ENCODE measurements at regions not wholly inside any gene's neighbourhood (a gene's known extent, or its start where the extent isn't known, plus 50 kb on each side); places are given as distances from the start of the nearest gene placed in this dataset.

DNA sequence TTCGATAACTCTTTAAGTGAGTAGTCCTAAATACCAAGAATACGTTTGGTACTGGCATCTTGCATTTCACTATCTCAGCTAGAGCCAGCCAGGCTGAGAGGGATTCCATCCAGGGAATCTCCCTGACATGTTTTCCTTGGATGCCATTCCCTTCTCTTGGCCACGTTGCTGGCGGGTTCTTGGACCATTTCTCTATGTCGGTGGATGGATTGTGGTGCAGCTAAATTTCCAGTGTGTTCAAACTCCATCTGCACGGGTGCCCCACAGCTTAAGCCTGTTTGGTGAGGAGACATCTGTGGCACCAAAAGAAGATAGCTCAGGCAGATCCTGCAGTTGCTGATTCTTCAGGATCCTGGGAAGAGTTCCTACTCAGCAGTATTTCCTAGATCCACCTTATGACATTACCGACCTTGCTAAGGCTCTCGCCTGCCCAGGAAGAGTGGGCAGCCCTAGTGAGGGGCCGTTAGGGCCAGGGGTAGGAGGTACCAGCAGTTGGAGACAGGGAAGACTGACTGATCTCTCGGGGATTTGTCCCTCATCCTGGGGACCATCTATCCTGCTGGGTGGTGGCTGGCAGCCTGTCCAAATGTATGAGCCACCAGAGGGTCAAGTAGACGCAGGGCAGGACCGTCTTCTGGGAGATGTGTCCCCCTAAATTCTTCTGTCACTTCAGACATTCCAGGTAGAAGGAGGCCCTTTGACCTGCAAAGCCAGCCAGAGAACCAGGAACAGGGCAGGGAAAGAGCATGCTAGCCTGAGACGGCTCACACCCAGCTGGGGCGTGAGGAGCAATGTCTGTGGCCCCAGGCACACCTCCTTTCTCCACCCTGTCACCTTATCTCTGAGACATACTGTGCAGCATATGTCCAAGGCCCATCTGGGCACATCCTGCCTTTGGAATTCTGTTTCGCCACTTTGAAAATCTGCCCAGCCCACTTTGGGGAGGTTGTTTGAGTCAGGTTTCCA, 72.6 kb upstream of the CAPRIN2 start:
- no peak for DNase-seq (ENCODE audit: low spot score)

DNA sequence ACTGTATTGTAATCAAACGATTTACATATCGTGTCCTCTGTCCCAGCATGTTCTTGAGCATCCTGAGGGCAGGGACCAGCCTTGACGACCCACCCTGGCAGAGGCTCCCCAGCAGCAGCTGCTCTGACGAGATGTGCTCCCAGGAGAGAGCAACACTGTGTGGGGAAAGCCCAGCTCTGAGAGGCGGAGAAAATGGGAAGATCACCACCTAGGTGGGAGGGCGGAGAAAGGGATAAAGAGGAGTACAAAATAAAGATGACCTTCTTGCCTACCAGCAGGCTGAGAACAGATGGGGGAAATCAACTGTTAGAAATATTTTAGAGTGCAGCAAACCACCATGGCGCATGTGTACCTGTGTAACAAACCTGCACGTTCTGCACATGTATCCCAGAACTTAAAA, 71.5 kb upstream of the CAPRIN2 start:
- no peak for DNase-seq (ENCODE audit: low spot score)

DNA sequence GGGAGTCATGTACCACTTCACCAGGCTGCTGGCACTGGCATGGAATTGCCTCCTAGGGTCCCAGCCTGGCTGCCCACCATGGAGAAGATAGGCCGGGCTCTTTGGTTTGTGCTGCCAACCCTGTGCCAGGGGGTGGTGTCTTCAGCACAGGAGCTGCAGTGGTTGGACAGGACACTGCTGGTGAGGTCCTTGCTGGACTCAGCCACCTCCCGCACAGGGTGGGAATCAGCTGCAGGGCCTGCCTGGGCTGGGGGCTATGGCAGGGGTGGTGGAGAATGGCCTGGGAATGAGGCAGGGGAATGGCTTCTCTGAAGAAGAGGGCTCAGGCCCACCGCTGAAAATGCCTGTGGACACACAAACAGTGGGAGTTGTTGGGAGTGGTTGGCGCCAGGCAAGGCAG, 70.6 kb upstream of the CAPRIN2 start:
- DNase-seq (ENCODE audit: low spot score): no peak

DNA sequence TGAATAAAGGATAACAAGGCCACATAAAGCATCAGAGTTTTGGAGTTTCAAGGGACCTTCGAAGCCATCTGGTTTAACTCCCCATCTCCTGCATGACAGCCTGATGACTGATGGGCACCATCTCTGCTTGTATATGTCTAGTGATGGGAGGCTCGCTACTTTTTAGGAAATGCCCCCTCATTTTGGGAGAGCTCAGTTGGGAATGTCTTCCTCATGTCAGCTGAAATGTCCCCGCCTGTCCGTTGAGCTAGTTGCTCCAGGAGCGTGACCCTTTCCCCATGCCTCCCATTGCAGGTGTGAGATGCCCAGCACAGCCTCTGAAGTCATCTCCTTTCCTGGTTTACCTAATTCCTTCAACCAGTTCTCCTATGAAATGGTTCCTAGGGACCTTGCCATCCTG, 69.6 kb upstream of the CAPRIN2 start:
- no peak for DNase-seq (ENCODE audit: low spot score)

DNA sequence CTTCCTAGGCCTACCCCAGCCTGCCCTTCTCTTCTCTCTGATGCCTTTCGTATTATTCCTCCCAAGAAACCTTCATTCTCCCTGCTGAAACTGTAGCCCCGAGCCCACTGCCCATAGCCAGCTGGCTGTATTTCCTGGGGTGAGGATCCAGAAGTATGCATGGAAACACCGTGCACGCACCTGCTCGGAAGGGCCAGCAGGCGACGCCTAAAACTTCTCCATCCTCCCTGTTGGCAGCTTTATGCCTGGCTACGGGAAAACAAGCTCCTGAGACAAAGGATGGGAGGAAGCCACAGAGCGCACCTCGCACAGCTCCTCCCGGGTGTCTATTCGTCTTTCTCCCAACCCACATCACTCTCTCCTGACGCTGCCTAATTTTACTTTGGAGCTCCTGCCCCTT, 69.0 kb upstream of the CAPRIN2 start:
- DNase-seq (ENCODE audit: low spot score): no peak

DNA sequence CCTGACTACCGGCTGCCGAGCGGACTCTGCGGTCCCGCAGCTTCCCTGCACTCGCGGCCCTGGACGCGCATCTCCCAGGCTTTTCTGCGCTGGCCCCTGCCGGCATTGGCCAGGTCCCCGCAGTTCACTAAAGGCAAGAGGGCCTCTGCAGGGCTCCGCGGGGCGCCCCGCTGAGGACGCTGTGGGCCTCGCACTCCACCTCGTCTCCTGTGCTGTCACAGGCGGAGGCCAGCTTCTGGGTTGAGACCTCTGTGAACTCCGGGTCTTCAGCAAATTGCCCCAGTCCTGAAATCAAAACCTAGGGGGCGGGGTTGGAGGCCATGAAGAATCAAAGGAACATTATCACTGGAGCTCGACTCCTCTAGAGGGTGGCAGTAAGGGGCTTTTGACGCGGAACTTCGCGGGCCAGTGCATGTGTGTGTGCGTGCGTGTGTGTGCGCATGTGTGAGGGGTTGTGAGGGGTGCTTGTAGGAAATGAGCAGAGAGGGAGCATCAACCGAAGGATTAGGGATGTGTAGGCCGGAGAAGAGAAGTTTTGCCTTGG, 68.5 kb upstream of the CAPRIN2 start:
- DNase-seq (ENCODE audit: low spot score): no peak

DNA sequence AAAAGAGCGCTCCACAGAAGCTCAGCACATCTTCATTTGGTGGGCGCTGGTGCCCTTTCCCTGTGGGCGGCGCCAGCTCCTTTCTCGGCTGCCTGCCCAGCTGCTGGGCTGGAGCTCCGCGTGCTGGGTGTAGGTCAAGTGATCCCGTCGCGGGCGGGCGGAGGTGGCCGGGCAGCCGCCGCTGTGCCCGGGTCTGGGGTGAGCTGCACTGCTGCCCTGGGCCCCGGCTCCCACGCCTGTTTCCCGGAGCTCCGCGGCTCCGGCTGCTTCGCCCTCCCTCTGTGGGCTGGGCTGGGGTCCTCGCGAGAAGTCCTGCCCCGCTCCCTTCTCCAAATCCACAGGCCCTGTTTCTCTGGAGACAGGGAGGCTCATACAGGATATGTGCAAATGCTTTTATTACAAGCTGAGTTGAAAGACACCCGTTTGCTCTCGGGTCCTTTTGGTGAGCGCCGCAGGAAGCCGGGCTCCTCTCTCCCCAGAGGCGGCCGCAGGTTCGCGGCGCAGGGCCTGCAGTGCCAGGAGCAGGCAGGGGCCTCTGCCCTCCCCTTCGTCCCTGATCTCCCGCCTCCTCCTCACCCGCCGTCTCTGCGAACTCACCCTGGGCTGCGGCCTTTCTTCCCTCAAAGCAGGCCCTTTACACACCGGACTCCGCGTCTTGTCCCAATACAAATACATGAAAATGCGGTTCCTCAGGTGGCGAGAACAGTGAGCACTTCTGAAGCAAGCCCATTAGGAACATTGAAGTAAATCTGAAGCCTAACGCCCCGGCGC, 67.8 kb upstream of the CAPRIN2 start:
- DNase-seq (ENCODE audit: low spot score): no peak

DNA sequence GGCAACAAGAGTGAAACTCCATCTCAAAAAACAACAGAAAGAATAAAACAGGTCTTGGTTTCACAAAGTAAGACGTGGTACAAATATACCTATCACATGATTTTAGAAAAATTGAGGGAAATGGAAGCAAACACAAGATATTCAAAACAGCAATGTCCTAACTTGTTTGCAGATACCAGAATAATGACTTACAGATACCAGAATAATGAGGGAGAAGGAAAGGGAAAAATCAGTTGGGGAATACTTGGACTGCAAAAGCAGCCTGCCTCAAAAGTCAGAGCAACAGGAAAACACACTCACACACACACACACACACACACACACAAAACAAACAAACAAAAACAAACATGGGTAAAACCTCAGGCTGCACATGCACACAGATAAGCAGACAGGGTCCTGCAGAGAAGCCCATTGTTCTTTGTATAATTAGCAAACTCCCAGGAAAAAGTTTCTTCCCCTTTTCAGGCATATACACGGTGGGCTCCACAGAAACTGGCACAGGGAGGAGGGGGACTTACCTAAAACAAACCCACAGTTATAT, 65.7 kb upstream of the CAPRIN2 start:
- no peak for DNase-seq (ENCODE audit: low spot score)

DNA sequence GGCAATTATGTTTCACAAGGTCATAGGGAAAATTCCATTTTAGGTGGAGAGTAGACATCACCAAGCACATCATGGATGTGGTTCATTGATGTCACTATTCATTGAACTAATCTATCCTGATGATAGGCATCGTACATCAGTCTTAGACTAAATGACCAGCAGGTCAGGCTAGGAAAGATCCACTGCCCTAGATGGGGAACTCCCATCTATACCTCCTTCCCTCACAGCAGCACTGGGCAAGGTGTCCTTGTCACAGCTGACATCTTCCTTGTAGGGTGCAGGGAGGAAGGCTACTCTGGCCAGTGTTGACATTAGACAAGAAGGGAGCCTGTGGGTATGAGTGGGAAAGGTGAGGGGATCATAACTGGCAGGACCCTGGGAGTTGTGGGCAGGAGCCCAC, 63.8 kb upstream of the CAPRIN2 start:
- no peak for DNase-seq (ENCODE audit: low spot score)

DNA sequence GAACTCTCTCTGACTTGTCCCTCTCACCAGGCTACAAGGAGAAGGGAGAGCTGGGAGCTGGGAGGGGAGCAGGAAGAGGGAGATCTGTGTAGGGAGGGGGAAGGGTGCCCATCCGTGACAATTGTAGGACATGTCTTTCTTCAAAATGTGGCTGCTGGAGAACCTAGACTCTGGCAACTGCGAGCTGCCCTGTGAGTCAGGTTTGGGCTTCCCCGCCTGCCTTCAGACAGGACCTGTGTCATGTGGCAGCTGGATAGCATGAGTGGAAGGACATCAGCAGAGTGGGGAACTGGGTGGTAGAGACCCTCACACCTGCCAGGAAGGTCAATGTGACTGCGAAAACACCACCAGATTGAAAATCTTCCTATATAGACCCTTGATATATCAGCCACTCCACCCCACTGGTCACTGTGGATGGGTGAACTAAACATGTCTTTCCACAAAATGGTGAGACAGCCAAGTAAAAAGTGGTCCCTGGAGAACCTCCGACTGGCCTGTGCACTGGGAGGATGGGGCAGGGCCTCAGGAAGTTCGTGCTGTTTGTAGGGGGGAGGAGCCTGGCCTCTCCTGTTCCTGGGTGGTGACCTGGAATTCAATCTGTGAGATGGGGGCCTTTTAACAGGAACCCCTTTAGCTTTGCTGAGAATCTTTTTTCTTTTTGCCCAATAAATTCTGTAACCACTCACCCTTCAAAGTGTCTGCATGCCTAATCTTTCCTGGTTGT, 62.2 kb upstream of the CAPRIN2 start:
- no peak for DNase-seq (ENCODE audit: low spot score)

DNA sequence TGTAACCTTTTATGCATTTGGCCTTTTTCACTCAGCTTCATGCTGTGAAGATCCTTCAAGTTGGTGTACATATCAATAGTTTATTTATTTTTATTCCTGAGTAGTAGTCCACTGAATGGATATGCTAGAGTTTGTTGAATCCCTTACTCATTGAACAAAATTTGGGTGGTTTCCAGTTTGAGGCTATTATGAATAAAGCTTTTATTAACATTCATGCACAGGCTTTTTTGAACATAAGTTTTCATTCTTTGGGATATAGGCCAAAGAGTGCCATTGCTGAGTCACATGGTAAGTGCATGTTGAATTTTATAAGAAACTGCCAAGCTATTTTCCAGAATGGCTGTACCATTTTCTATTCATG, 59.5 kb upstream of the CAPRIN2 start:
- no peak for DNase-seq (ENCODE audit: low spot score)

DNA sequence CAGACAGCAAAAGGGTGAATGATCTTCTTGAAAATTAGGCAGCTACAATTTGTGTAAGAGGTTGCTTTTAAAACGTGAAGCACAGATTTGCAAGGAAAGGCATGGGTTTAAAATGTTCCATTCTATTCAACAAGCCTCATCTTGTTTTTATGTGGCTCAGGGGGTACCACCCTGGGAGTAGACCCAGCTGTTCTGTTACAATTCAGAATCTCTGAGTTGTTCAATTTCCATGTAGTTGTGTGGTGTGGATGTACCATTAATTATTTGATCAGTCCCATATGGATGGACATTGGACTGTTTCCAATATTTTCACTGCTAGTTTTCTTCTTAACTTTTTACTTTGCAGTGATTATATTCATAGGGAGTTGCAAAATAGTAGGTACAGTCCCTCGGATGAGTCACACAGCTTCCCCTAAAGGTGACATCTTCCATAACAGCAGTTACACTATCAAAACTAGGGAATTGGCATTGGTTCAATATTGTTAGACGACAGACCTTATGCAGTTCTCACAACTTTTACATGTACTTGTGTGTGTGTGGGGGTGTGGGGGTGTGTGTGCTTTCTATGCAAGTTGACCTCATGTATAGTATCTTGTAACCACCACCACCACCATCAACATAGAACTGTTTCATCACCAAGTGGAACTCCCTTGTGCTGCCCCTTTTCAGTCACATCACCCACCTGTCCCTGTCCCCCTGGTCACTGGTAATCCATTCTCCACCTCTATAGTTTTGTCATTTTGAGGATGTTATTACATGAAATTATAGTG, 59.0 kb upstream of the CAPRIN2 start:
- DNase-seq (ENCODE audit: low spot score): no peak

DNA sequence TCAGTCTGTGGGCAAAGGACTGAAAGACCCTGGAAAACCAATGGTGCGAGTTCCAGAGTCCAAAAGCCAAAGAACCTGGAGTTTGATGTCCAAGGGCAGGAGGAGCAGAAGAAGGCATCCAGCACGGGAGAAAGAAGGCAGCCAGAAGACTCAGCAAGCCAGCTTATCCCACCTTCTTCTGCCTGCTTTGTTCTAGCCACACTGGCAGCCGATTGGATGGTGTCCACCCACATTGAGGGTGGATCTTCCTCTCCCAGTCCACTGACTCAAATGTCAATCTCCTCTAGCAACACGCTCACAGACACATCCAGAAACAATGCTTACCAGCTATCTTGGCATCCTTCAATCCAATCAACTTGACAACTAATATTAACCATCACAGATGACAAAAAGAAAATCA, 57.2 kb upstream of the CAPRIN2 start:
- DNase-seq (ENCODE audit: low spot score): no peak

DNA sequence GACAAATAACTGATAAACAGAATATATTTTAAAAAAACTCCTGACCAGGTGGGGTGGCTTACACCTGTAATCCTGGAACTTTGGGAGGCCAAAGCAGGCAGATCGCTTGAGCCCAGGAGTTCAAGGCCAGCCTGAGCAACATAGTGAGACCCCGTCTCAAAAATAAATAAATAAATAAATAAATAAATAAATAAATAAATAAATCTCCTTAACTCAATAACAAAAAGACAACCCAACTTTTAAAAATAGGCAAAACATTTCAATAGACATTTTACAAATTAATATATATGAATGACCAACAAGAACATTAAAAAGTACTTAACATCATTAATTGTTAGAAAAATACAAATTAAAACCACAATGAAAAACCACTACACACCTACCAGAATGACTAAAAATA, 56.2 kb upstream of the CAPRIN2 start:
- DNase-seq (ENCODE audit: low spot score): no peak

DNA sequence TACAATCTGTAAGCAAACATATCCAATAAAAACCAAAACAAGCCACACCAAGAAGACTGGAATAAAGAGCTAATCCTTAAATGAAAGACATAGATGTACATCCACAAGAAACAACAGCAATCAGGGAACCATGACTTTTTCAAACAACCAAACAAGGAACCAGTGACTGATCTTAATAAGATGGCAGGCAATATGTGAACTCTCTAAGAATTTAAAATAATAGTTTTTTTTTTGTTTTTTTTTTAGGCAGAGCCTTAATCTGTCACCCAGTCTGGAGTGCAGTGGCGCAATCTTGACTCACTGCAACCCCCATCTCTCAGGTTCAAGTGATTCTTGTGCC, 52.9 kb upstream of the CAPRIN2 start:
- DNase-seq (ENCODE audit: low spot score): no peak

DNA sequence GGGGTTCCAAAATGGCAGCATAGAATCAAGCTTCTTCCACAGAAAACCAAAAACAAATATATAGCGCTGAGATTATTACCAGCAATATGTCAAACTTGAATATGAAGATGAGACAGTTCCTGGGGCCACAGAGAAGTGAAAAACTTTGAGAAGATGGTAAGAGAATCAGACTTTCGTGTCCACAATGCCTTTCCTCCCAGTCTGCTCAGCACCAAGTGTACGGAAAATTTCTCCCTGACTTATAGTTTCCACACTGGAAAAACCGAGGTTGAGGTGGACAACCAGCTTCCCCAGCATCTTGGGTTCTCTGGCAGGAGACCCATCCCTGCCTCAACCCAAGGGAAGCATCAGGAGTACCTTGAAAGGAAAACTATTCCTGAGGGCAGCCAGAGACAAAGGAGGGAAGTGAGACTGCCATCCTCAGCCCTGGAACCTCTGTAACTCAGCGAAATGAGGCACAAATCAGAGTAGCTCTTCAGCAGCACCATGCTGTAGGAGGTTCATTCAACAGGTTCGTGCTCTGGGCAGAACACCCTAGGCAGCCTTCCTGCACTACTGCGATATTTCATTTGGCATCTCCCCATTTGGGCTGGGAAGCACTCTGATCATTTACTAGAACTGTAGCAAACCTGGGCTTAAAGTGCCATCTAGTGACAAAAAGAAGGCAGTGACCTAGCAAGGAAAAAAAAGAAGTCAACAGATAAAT, 52.4 kb upstream of the CAPRIN2 start:
- peak; percentile 60 for DNase-seq (ENCODE audit: low spot score)

DNA sequence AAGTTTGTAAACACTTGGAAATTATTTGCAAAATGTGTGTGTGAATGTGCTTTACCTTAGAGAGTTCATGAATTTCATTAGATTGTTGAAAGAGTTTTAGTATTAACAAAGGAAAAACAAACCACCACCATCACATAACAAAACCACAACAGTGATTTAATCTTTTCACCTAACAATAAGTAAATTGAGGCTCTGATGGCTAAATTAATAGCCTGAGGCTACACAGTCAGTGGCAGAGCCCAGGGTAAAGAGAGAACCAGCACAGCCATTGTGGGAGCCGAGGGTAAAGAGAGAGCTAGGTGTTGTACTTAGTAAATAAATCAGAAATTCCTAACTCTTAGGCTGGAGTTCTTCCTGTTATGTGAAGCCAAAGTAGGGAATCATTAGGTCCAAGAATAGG, 51.2 kb upstream of the CAPRIN2 start:
- no peak for DNase-seq (ENCODE audit: low spot score)

Measured in HuH-7 (cell line).